Kasumi-1 (cell line): ENCODE measurements at regions not wholly inside any gene's neighbourhood (a gene's known extent, or its start where the extent isn't known, plus 50 kb on each side); places are given as distances from the start of the nearest gene placed in this dataset.
"Not testable (repeated sequence)": the region's sequence is repeated elsewhere in the genome, so short reads cannot be mapped to it uniquely, and the experiment has no call there.

Experiments used
- DNase-seq, 2 experiments: peaks; one replicate each; lab custom pipeline; 2025; lab: John Stamatoyannopoulos, UW

DNA sequence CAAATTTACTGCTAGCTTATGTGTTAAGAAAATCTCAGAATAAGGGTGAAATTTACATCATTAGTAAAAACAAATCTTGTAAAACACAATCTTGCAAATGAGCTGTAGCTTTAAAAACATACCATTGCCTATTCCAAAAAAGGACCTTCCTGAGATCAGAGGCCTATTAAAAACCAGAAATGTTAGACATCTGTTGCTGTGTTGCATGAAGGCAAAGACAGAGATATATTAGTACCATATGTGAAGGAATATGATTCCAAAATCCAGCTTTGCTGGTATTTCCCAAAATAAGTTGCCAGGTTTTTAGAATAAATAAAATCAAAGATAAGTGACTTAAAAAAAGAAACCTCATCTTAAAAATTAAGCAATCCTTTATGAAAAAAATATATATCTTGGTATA, 504.1 kb upstream of the CDIN1 start:
- DNase-seq = no peak

DNA sequence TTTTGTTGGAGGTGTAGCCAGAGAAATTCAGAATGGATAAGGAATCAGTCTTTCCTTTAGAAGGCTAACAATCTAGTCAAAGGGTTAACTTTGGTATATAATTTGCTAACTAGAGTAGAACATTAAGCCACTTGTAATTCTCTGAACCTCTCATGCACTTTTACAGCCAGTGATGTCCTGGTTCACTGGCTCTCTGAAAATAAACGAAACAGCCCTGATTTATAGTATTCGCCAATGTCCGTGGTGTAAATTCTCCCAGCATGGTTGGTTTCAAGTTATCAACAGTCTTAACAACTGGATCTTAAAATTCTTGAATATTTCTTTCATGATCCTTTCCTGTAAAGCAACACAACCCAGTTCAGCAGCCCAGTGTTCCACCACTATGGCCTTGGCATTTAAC, 500.4 kb upstream of the CDIN1 start:
- DNase-seq = no peak

DNA sequence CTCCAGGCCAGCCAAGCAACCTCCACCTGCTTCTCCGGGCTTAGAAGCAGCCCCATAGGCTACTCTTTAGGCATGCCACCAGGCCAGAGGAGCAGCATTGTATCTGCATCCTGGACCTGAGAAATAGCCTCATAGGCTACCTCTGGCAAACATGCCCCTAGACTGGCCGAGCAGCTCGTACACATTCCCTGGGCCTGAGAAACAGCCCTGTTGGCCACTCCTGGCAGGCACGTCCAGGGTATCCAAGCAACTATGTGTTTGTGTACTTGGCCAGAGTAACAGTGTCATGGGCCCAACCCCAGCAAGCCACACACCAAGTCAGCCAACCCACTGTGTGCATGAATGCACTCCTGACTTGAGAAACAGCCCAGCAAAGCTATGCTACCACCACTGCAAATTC, 498.7 kb upstream of the CDIN1 start:
- DNase-seq = no peak

DNA sequence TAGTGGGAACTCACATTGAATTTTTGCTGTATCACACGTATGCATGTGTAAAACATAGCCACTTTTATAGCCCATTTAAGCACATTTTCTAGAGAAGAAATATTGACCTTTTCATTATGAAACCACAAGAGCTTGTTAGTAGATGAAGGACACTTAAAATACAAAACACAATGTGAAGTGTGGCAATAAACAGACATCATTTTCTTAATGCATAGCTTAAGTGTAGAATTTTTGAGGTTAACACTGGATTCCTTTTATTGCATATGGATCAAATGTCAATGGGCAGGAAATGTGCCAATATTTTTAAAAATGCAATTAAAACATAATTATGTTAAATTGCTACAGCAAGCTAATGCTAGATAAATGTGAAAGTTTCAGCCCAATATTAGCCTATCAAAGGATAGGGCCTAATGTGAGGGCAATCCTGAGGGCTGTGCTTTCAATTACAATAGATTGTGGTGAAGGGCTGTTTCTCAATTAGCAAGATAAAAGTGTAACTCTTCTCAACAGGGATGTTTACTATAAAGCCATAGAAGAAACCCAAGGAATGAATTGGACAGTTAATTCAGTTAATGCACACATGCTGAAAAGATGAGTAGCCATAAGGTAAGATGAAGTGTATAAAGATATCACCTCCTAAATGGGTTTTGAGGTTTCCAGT, 489.0 kb upstream of the CDIN1 start:
- DNase-seq = no peak

DNA sequence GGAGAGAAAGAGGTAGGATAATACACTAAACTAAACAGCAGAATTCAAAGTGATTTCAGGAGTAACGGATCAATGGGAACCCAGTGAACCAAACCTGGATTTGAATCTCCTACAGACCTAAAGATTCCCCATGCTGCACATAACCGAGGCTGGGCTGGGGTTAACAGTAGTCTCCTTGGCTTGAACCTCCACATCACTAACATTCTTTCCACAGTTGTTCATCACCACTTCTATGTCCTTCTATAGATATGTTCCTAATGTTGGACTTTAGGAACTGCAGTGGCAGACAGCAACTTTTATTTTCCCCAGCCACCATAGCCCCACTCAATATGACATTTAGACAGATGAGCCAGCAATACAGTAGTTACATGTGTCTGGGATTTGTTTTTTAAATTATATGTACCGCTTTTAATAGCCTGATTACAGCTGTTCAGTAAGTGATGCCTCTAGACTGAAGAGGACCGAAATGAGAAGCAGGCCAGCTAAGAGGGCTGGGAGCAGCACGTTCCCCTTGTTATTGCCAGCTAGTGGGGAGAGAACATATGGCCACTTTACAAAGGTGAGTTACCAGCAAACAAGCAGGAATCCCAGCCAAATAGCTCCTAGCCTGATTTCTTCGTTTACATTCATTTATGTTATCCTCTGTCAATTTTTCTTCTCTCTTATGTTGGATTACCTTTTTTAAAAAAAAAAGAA, 472.6 kb upstream of the CDIN1 start:
- no peak for DNase-seq

DNA sequence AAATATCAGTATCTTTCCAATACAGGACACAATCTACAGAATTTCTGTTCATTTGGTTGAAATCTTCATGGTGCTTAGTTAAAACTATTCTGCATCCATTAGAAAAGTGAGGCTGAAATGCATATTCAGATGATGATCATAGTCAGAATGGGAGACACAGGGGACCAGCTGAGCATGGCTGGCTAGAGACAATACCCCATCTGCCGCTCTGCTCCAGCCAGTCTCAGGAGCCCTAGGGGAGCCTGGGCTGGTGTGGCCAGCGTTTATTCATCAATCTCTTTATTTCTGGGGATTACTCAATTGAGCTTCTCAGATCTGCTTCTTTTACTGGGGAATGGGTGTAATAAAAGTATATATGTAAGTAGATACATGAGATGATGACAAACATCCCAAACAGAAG, 470.9 kb upstream of the CDIN1 start:
- no peak for DNase-seq

DNA sequence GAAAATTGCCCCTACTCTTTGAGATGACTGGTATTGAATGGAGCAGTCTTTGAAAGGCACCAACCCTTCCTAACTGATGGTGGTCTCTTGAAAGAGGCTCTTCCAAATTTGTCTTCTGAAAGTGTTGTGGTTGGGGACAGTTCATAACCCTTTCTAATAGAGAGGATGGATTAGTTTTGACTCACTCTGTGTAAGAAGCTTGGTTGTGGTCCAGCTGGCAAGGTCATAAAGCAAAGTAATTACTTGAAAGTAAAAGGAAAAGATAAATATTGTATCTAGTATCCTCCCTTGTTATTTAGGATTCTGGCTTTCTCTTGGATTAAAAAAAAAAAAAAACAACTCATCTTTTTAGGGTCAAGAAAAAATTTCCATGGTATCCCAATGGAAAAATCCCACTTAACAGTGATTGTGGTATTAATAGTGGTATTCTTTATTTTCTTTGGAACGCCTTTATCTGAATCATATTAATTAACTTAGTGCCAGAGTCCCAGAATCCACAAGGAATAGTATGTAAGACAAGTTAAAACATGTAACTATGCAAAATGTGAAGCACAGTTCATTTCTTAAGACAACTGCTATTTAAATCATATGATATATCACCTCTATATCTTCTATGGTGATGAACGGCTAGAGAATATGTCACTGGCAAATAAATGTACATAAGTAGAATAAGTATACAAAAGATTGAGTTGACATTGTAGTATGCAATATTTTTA, 469.3 kb upstream of the CDIN1 start:
- DNase-seq = no peak

DNA sequence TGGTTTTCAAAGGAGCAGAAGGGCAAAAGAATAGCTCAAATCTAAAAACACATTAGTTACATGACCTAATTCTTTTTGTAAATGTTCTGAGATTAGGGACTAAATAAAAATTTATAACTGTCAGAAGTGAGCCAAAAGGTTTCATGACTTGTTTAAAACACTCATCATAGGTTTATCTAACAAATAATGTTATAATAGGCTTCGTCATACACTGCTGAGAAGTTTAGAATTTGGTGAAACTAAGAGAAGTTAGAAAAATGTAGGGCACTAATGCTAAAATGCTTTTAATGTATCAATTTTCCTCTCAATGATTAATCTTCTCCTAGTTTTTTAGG, 468.8 kb upstream of the CDIN1 start:
- no peak for DNase-seq

DNA sequence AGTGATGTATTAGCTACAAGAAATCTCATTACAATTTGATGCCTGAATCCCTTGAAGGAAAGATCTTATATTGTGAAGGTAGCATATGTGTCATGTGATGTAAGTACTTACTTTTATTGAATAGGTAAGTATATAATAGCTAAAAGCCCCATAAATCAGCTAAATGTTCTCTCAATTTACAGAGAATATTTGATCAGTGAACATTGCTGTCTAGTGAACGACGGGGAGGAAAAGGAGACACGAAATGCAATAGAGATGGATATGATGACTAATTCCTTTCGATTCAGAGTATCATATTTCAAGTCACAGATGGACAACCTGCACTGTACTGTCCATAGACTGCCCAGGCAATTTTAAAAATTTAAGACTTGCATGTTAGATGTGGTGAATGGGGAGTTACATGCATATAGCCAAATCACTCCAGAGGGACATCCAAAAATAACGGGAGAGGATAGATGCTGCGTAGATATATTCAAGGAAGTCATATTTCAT, 462.1 kb upstream of the CDIN1 start:
- DNase-seq = no peak

DNA sequence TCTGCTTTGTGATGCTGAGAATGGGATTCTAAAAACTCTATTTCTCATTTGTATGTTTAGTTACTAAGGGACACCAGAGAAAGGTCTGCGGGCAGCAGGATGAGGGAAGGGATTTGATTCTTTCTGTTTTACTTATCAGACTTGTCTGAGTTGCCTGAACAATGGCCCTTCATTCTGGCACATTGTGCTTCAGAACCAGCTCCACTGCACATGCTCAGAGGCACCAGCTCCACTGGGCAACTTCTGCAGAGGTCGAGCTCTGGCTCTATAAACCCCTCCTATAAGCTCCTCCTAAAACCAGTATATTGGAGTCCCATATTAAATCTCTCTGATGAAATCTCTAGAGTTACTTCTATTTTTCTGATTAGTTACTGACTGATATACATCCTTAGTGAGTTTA, 453.2 kb upstream of the CDIN1 start:
- no peak for DNase-seq

DNA sequence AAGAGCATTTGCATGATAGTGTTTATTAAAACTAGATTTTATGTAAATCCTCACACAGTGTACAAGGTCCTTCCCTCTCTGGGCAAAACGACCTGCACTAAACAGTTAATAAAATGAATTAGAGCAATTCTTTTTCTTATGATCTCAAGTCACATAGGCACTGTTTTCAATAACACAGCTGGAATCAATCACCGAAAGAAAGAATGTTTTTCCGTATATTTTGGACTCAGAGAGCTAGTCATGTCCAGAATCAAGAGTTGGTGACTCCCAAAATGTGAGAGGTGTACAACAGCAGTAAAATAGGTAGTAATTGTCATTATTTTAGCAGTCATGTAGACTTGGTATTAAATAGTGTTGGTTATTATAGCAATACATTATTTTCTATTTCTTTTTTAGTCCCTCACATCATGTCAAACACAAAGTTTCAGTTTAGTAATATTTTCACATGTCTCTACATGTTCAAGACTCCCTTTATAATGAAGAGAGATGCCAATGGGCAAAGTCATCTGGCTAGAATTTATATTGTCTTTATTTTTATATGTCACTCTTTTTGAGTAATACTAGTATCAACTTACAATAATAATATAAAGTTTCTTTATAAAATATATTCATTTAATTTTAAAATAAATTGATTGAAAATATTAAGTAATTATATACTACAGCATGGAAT, 448.6 kb upstream of the CDIN1 start:
- no peak for DNase-seq

DNA sequence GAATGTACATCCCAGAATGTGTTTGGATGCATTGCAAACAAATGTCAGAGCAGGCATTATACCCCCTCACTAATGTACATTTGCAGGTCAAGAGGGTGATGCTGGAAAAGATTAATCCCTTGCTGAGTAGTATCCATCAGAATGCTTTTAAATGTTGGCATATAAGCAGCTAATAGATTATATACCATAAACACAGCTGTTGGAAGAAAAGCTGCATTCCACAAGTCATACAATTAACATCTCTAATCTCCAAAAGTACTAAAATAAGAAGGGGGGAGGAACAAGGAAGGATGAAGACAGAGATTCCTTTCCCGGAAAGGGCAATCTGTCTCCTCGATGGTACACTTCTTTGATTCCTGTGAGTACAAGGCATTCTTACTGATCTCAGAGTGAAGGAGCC, 445.7 kb upstream of the CDIN1 start:
- no peak for DNase-seq

DNA sequence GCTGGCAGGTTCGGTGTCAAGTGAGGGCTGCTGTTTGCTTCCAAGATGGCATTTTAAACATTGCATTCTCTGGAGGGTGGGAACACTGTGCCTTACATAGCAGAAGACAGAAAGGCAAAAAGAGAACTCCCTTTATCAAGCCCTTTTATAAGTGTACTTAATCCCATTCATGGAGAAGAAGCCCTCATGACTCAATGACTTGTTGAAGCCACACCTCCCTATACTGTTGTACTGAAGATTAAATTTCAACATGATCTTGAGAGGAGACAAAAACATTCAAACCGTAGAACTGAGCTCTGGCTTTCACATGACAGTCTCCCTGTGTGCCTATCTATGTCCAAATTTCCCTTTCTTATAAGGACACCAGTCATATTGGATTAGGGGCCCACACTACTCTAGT, 443.4 kb upstream of the CDIN1 start:
- no peak for DNase-seq

DNA sequence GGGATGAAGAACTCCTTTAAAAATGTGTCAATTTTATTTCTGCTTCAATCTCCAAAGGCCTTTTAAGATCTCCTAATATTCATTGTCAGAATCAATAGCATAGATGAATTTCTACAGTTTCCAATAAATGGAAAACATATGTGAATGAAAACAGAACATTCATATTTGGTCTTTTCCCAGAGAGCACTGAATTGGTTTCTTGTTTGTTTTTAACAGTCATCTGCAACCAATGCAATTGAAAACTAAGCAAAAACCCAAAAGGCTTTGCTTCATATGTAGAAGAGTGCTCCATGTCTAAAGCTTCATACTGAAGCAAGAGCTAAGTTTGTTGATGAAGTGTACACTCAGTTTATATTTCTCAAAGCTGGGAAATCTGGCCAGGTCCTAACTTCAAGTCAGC, 426.5 kb upstream of the CDIN1 start:
- no peak for DNase-seq

DNA sequence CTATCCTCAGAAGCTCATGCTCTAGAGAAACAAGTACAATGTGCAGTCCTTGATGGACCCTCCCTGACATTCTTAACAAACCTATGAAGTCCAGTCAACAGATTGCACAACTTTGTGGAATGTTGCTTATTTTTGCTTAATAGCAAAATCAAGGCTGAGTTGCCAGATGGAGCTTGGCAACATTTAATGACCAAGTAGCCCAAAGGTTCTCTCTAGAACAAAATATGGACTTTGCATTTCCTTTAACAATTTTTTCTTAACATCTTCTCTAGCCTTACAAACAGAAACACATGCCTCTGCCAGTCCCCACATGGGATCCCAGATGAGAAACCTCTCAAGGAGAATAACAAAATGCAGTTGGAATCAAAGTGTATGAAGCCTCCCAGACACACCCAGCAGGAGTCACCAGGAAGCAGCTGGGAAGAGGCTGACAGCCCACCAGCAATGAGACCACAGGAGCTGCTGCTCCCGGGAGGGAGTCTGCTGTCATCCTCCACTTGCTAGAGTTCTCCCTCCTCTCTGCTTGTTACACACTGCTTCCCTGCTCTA, 422.5 kb upstream of the CDIN1 start:
- DNase-seq = no peak

DNA sequence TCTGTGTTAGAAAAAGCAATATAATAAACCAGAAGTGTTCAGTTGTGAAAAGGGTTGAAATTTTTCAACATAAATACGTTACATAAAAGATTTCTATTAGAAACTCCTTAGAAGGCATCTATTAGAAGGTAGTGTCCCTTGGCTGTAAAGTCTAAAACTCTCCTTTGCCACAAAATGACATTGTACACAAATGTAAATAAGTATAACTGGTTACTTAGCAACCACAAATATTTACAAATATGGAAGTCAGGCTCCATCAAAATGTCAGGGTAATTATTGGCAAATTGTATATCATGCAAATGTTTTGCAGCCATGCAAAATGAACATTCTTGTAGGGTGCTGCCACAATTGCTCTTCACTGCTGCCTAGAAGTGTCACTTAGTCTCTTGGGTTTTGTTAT, 419.1 kb upstream of the CDIN1 start:
- no peak for DNase-seq

DNA sequence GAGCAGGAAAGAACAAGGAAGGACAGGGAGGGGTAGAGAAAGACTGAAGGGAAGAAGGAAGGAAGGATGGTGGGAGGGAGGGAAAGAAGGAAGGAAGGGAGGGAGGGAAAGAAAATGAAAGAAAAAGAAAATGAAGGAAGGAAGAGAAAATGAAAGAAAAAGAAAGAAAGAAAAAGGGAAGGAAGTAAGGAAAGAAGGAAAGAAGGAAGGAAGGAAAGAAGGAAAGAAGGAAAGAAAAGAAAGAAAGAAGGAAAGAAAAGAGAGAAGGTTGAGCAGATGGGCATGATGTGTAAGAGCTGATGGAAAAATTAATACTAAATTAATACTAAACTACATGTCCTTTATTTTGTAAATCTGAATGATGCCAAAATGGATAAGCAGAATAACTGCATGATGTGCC, 418.3 kb upstream of the CDIN1 start:
- DNase-seq = no peak

DNA sequence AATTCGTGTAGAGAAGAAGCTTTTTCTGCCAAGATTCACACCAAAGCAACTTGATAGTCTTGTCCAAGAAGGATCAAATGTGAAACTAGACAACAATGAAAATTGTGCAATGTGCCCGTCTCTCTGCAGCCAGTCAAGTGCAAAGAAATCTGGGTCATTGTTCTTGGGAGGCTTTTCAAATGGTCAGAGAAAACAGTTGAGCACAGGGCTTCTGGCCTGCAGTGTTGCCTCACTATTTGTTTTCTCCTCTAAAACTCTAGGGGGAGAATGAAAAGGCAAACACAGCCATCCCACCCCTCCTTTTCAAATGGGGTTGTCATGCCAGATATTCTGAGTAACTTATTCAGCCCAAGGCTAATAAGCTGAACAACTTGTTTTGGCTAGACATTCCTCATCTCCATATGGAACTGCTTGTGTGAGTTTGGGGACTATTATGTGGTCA, 417.6 kb upstream of the CDIN1 start:
- no peak for DNase-seq

DNA sequence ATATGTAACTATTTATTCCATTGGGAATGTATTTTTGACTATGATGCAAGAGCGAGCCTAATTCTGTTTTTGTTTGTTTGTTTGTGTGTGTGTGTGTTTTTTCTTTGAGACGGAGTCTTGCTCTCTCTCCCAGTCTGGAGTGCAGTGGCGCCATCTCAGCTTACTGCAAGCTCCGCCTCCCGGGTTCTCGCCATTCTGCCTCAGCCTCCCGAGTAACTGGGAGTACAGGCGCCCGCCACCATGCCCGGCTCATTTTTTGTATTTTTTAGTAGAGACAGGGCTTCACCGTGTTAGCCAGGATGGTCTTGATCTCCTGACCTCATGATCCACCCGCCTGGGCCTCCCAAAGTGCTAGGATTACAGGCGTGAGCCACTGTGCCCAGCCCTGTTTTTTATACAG, 415.4 kb upstream of the CDIN1 start:
- DNase-seq = not testable (repeated sequence)

DNA sequence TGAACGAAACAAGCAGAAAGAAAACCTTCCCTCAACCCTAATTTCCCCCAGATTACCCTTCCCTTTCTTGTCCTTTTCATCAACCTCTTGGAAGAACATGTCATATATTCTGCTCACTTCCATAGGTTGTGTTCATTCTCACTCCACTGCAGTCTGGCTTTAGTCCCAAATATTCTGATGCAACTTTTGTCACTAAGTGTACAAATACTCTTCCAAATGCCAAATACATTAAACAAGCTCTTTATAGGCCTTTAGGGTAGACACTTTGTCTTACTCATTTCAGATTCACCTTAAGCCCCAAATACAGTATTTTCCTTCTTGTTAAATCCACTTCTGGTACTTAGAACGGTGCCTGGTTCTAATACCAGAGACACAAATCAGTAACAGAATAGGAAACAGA, 406.5 kb upstream of the CDIN1 start:
- no peak for DNase-seq

DNA sequence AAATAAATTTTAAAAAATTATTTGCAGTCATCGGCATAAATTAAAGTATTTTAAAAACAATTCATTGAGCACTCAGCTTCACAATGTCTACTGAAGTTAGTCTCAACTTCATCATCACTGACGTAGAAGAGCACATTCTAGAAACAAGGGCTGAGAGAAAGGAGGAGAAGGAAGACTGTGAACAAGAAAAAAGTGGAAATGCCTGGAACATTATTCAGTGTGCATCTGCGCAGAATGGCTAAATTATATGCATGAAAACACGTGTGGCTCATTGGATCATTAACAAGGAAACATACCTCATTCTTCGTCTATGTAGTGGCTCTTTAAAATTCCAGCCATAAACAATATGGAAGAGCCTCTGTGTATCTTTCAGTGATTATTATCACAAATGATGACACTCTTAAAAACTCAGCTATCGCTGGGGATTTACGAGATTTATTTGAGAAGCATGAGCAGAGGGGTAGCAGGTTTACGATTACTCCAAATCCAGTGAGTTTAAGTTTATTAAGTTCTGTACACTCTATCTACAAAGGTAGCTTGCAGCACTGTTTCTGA, 404.2 kb upstream of the CDIN1 start:
- no peak for DNase-seq

DNA sequence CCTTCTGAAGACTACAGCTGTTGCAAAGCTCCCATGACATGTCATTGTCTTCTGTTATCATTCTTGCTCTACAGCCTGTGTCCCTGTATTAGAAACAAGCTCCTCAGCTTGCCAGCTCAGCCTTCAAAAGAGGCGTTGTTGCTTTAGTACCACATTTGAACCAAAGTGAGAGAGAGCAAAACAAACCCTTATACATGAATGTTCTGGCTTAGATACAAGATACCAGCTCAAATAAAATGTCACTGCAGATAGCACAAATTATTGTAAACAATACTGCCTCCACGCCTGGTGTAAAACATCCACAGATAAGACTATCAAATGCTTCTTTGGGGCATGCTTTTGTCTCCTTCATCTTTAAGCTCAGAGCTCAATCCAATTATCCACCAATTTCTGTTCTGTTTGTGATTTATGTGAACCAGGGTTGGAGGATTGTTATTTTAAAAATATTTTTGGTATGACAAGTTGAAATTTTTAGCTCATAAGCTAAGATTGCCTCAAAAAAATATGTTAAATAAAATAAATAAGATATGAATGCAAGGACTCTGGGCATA, 403.6 kb upstream of the CDIN1 start:
- no peak for DNase-seq
